COLO668 (cell line): ENCODE measurements at regions not wholly inside any gene's neighbourhood (a gene's known extent, or its start where the extent isn't known, plus 50 kb on each side); places are given as distances from the start of the nearest gene placed in this dataset.

Experiments
- DNase-seq: peaks from one replicate; lab custom pipeline; 2025; ENCODE audit not compliant: unreplicated experiment; lab: John Stamatoyannopoulos, UW

- peak; percentile 60 for DNase-seq
Observed at GRCh38 chr1:13965770-13966398, 265.9 kb downstream of the PRDM2 start.

GRCh38 chr1:13967707-13968106 lies 267.7 kb downstream of the PRDM2 start:
- no peak for DNase-seq

GRCh38 chr1:13968361-13968760 lies 268.4 kb downstream of the PRDM2 start:
- DNase-seq, result no peak

GRCh38 chr1:13970631-13971247 lies 270.8 kb downstream of the PRDM2 start:
- DNase-seq, result no peak

GRCh38 chr1:13976485-13976884 lies 276.5 kb downstream of the PRDM2 start:
- DNase-seq, result no peak

GRCh38 chr1:13981142-13981541 lies 281.2 kb downstream of the PRDM2 start:
- DNase-seq, result no peak

- DNase-seq, result no peak
Observed at GRCh38 chr1:13983393-13983792, 283.4 kb downstream of the PRDM2 start.

GRCh38 chr1:13990939-13991338 lies 291.0 kb downstream of the PRDM2 start:
- DNase-seq, result no peak

GRCh38 chr1:13992489-13993285 lies 292.7 kb downstream of the PRDM2 start:
- DNase-seq, result no peak

GRCh38 chr1:13994386-13994785 lies 294.4 kb downstream of the PRDM2 start:
- no peak for DNase-seq

- DNase-seq, result no peak
Observed at GRCh38 chr1:13996334-13996733, 296.3 kb downstream of the PRDM2 start.

GRCh38 chr1:14003552-14003951 lies 303.6 kb downstream of the PRDM2 start:
- DNase-seq, result no peak

- DNase-seq, result no peak
Observed at GRCh38 chr1:14009582-14009981, 309.6 kb downstream of the PRDM2 start.

- no peak for DNase-seq
Observed at GRCh38 chr1:14010476-14010875, 310.5 kb downstream of the PRDM2 start.

- no peak for DNase-seq
Observed at GRCh38 chr1:14011132-14011531, 311.1 kb downstream of the PRDM2 start.

- no peak for DNase-seq
Observed at GRCh38 chr1:14011888-14012287, 311.9 kb downstream of the PRDM2 start.

GRCh38 chr1:14014929-14015328 lies 314.9 kb downstream of the PRDM2 start:
- no peak for DNase-seq

- no peak for DNase-seq
Observed at GRCh38 chr1:14015917-14016316, 315.9 kb downstream of the PRDM2 start.

- peak; percentile 30 for DNase-seq
Observed at GRCh38 chr1:14017531-14017961, 317.6 kb downstream of the PRDM2 start.

- no peak for DNase-seq
Observed at GRCh38 chr1:14019461-14019860, 319.5 kb downstream of the PRDM2 start.

- no peak for DNase-seq
Observed at GRCh38 chr1:14020006-14020405, 320.0 kb downstream of the PRDM2 start.

GRCh38 chr1:14027099-14027498 lies 327.1 kb downstream of the PRDM2 start:
- DNase-seq, result no peak
